Thyroid gland (tissue), 4 donors: ENCODE measurements at regions not wholly inside any gene's neighbourhood (a gene's known extent, or its start where the extent isn't known, plus 50 kb on each side); places are given as distances from the start of the nearest gene placed in this dataset.

Experiments used
- POLR2A ChIP-seq, 2 donors: fragments of 450-650 bp; IDR thresholded peaks; one replicate each; pipeline ENCODE4 v1.6.1; 2017; ENCODE audit warnings: antibody characterized with exemption in 2 of 2, mild to moderate bottlenecking in 2 of 2, moderate library complexity in 1 of 2
- TF ChIP-seq, protein P1 (sequence below), 6 experiments: fragments of 200-600 bp in 3 of 6; fragments of 450-650 bp in 3 of 6; sonication (generic) in 3 of 6; IDR thresholded peaks; one replicate each; pipeline ENCODE4 v1.5.1; 2016 to 2019; ENCODE audit warnings: antibody characterized with exemption in 6 of 6, mild to moderate bottlenecking in 2 of 6, inconsistent platforms in 1 of 6, moderate library complexity in 1 of 6

DNA sequence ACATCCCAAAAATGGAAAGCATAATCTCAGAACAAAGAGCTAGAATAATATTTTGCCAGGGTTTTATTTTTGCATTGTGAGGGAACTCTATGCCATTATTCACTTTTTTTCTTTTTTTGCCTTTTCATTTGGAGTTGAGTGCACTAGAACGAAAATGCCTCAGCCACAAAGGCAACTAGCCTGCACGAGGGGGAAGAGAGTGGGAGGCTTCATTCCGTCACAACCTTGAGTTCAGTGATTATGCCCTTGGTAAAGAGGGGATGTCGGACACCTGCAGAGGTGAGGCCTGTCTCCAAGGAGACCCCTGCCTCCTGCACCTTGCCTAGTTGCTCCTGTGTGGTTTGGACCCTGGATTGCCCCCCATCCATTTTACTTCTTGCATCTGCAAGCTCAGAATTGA, 232.7 kb downstream of the TEX36 start:
- TF ChIP-seq, protein P1, sequence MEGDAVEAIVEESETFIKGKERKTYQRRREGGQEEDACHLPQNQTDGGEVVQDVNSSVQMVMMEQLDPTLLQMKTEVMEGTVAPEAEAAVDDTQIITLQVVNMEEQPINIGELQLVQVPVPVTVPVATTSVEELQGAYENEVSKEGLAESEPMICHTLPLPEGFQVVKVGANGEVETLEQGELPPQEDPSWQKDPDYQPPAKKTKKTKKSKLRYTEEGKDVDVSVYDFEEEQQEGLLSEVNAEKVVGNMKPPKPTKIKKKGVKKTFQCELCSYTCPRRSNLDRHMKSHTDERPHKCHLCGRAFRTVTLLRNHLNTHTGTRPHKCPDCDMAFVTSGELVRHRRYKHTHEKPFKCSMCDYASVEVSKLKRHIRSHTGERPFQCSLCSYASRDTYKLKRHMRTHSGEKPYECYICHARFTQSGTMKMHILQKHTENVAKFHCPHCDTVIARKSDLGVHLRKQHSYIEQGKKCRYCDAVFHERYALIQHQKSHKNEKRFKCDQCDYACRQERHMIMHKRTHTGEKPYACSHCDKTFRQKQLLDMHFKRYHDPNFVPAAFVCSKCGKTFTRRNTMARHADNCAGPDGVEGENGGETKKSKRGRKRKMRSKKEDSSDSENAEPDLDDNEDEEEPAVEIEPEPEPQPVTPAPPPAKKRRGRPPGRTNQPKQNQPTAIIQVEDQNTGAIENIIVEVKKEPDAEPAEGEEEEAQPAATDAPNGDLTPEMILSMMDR (IDR thresholded peaks at IDR 0.05): no peak
- TF ChIP-seq POLR2A (IDR thresholded peaks at IDR 0.05): no peak
